Activated B cell treated with CpG ODN at 0.5 μM for 24 hours (primary cell): ENCODE measurements at regions not wholly inside any gene's neighbourhood (a gene's known extent, or its start where the extent isn't known, plus 50 kb on each side); places are given as distances from the start of the nearest gene placed in this dataset.

Source experiments
- ATAC-seq: fragments of 200-7000 bp; cut with Tn5 transposase; one replicate; pipeline ENCODE4 v1.10.0; 2021; ENCODE audit warnings: low read depth, mild to moderate bottlenecking, moderate library complexity
- CTCF ChIA-PET: fragments of 350-600 bp; sonication (Branson Sonifier 250); formaldehyde crosslinking; loops from one replicate; lab custom pipeline; 2021; ENCODE audit warnings: antibody characterized with exemption; lab: Charles Lee
- POLR2A ChIA-PET: fragments of 350-600 bp; sonication (Branson Sonifier 250); formaldehyde crosslinking; loops from one replicate; lab custom pipeline; 2021; ENCODE audit warnings: antibody characterized with exemption; lab: Charles Lee
- DNase-seq: peaks from one replicate; pipeline ENCODE4 v3.0.0; 2022
- H3K27ac Mint-ChIP-seq: one replicate; pipeline ENCODE4 v1.8.0; 2020; ENCODE audit warnings: mixed read lengths
- H3K27me3 Mint-ChIP-seq: one replicate; pipeline ENCODE4 v1.8.0; 2021; ENCODE audit warnings: mixed read lengths
- H3K36me3 Mint-ChIP-seq: one replicate; pipeline ENCODE4 v1.8.0; 2021; ENCODE audit warnings: low read depth, mixed read lengths
- H3K4me1 Mint-ChIP-seq: one replicate; pipeline ENCODE4 v1.8.0; 2021; ENCODE audit warnings: mixed read lengths
- H3K4me3 Mint-ChIP-seq: one replicate; pipeline ENCODE4 v1.8.0; 2020; ENCODE audit warnings: mild to moderate bottlenecking, mixed read lengths
- H3K9me3 Mint-ChIP-seq: one replicate; pipeline ENCODE4 v1.8.0; 2020; ENCODE audit warnings: mixed read lengths
- intact Hi-C: fragments of 100-400 bp; cut with micrococcal nuclease; formaldehyde crosslinking; loops from one replicate; pipeline ENCODE4 v1.15.1; 2024
- TF ChIP-seq, protein P1 (sequence below): fragments of 200-600 bp; IDR thresholded peaks from one replicate; pipeline ENCODE4 v1.8.0; 2022; ENCODE audit warnings: antibody characterized with exemption, mild to moderate bottlenecking

DNA sequence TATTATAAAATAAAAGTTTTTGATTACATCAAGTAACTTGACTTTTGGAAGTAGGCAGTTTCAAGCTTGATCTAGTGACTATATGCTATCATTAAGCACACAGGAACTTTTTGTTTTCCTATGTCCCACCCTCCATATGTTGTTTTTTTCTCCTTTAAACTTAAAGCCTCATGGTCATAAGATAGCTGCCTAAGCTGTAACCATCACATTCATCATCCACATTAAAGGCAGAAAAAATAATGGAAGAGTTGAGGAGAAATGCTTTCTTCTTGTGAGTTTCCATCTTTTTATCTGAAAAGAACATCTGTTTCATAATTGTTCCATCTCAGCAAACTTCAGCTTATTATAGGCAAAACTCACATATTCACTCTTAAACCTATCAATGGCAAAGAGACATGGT is 630.4 kb downstream of the STK39 start:
- TF ChIP-seq, protein P1, sequence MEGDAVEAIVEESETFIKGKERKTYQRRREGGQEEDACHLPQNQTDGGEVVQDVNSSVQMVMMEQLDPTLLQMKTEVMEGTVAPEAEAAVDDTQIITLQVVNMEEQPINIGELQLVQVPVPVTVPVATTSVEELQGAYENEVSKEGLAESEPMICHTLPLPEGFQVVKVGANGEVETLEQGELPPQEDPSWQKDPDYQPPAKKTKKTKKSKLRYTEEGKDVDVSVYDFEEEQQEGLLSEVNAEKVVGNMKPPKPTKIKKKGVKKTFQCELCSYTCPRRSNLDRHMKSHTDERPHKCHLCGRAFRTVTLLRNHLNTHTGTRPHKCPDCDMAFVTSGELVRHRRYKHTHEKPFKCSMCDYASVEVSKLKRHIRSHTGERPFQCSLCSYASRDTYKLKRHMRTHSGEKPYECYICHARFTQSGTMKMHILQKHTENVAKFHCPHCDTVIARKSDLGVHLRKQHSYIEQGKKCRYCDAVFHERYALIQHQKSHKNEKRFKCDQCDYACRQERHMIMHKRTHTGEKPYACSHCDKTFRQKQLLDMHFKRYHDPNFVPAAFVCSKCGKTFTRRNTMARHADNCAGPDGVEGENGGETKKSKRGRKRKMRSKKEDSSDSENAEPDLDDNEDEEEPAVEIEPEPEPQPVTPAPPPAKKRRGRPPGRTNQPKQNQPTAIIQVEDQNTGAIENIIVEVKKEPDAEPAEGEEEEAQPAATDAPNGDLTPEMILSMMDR = no peak
- DNase-seq (no peak), ATAC-seq (no peak)
- peaks cover 2% of the 10 kb centered on the region for H3K9me3 Mint-ChIP-seq
- H3K36me3 Mint-ChIP-seq = no peaks in the 10 kb centered on the region
- intact Hi-C loops = no loop called here
- ChIA-PET CTCF (no interaction called here), POLR2A (no interaction called here)
- H3K4me1 Mint-ChIP-seq = no peaks in the 10 kb centered on the region
- no peak overlapping the region for H3K4me3 Mint-ChIP-seq
- no peaks in the 10 kb centered on the region for H3K27me3 Mint-ChIP-seq
- H3K27ac Mint-ChIP-seq = no peak overlapping the region

DNA sequence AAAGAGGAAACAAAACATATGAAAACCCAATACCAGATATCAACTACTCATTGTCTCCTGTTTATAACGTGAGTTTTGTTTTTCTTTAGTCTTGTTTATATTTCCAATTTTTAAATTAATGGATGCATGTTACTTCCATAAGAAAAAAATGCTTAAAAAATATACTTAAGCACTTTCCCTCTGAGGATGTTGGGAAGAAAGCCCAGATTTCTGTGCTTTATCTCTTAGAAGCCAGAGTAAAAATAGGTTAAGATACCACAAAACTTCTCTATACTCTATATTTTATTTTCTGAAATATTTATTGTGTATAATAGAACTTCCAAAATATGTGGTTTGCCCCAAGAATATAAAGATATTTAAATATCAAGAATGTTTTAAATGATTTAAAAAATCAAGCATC is 633.9 kb downstream of the STK39 start:
- Mint-ChIP-seq H3K27me3 (no peaks in the 10 kb centered on the region), H3K27ac (no peak overlapping the region), H3K9me3 (no peaks in the 10 kb centered on the region), H3K4me1 (no peaks in the 10 kb centered on the region), H3K36me3 (no peaks in the 10 kb centered on the region), H3K4me3 (no peak overlapping the region)
- DNase-seq = no peak
- CTCF ChIA-PET = no interaction called here
- intact Hi-C loops = no loop called here
- POLR2A ChIA-PET = no interaction called here
- no peak for ATAC-seq
- TF ChIP-seq, protein P1 = no peak

DNA sequence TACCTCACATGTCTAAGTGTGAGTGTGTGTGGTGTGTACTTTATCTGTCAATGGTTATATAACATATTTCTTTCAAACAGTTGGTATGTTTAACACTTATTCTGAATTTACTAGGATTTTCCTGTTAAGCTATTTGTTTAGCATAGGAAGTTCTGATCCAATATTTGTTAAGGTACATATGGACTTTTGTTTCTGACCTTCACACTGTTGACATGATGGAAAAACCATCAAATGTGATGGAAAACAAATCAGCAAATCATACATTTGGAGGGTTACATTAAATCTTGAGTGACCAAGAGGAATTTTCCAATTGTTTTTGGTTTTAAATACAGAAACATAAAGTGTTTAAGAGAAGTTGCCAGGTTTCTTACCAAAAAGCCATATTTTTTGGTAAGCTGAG is 638.9 kb downstream of the STK39 start:
- Mint-ChIP-seq H3K27ac (no peak overlapping the region), H3K9me3 (no peaks in the 10 kb centered on the region), H3K4me3 (no peak overlapping the region), H3K4me1 (no peaks in the 10 kb centered on the region), H3K36me3 (no peaks in the 10 kb centered on the region), H3K27me3 (no peaks in the 10 kb centered on the region)
- intact Hi-C loops = no loop called here
- DNase-seq (no peak), ATAC-seq (no peak)
- ChIA-PET CTCF (no interaction called here), POLR2A (no interaction called here)
- TF ChIP-seq, protein P1 = no peak

DNA sequence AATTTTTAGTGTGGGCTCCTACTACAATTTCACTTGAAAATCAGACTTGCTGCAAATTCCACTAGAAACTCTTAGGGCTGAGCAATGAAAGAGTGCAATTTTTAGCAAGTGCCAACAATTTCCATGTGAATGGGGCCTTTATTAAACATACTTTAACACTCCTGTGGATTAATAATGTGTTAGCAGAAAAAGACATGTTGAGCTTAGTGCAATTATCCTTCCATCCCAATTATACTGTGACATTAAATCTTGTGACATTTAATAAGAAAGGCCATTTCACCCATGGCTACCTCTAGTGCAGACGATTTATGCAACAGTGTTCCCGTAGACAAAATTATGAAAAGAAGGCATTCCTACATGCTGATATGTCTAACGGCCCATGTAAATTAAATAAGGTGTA is 639.7 kb downstream of the STK39 start:
- Mint-ChIP-seq H3K4me3 (no peak overlapping the region), H3K36me3 (no peaks in the 10 kb centered on the region), H3K9me3 (no peaks in the 10 kb centered on the region), H3K4me1 (no peaks in the 10 kb centered on the region), H3K27me3 (no peaks in the 10 kb centered on the region), H3K27ac (no peak overlapping the region)
- intact Hi-C loops = no loop called here
- TF ChIP-seq, protein P1 = no peak
- POLR2A ChIA-PET = no interaction called here
- ATAC-seq (no peak), DNase-seq (no peak)
- CTCF ChIA-PET = no interaction called here

DNA sequence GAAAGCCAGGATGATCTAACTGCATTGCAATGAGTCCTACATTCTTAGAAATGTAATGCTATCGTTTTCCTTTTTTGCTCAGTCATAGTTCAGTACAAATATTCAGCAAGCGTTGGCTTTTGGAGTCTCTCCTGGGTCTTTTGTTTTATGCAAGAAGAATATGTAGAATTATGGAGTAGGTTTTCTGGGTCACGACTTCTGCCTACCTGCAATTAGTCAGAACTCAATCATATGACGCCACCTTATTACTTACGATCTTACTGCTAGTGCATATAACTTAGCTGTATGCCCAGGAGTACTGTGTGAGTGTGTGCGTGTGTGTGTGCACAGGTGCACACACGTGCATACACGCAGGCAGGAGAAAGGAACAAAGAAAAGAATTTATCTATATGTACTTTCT is 640.2 kb downstream of the STK39 start:
- Mint-ChIP-seq H3K9me3 (no peaks in the 10 kb centered on the region), H3K27ac (no peak overlapping the region), H3K27me3 (no peaks in the 10 kb centered on the region), H3K4me3 (no peak overlapping the region), H3K4me1 (no peaks in the 10 kb centered on the region), H3K36me3 (no peaks in the 10 kb centered on the region)
- TF ChIP-seq, protein P1 = no peak
- POLR2A ChIA-PET = no interaction called here
- ATAC-seq (no peak), DNase-seq (no peak)
- CTCF ChIA-PET = no interaction called here
- intact Hi-C loops = no loop called here
